Transverse colon (tissue), 3 donors: ENCODE measurements at regions not wholly inside any gene's neighbourhood (a gene's known extent, or its start where the extent isn't known, plus 50 kb on each side); places are given as distances from the start of the nearest gene placed in this dataset.

ENCODE experiments used
- CTCF ChIP-seq, 5 experiments: fragments of 200-600 bp in 3 of 5; fragments of 450-650 bp in 2 of 5; sonication (generic) in 3 of 5; IDR thresholded peaks; 1 replicate in 2 of 5; 2 replicates in 3 of 5; pipeline ENCODE4 v1.5.1; 2016 to 2017; ENCODE audit warnings: antibody characterized with exemption in 5 of 5, inconsistent platforms in 3 of 5, mild to moderate bottlenecking in 2 of 5, moderate library complexity in 1 of 5
- EP300 ChIP-seq: sonication (generic); formaldehyde crosslinking; IDR thresholded peaks from one replicate; pipeline ENCODE4 v1.6.1; 2017; ENCODE audit warnings: antibody characterized with exemption, low read depth
- POLR2A ChIP-seq: fragments of 450-650 bp; IDR thresholded peaks from one replicate; pipeline ENCODE4 v1.6.1; 2016; ENCODE audit warnings: antibody characterized with exemption, mild to moderate bottlenecking, moderate library complexity

GRCh38 chr16:50496990-50497389 is 51.2 kb upstream of the NKD1 start:
- TF ChIP-seq CTCF (IDR thresholded peaks at IDR 0.05) = no peak
- TF ChIP-seq POLR2A = no peak
- TF ChIP-seq EP300 = no peak
